Stomach smooth muscle (tissue), 2 donors: ENCODE measurements at regions not wholly inside any gene's neighbourhood (a gene's known extent, or its start where the extent isn't known, plus 50 kb on each side); places are given as distances from the start of the nearest gene placed in this dataset.
"Not testable (repeated sequence)": the region's sequence is repeated elsewhere in the genome, so short reads cannot be mapped to it uniquely, and the experiment has no call there.

Experiments
- H3K27ac ChIP-seq: one replicate; pipeline ENCODE4 v1.7.0; 2013; ENCODE audit warnings: mild to moderate bottlenecking, low read length, inconsistent platforms
- H3K27me3 ChIP-seq, 2 donors: one replicate each; pipeline ENCODE4 v1.7.0; 2013; ENCODE audit warnings: low read length in 2 of 2; ENCODE audit not compliant: insufficient read depth in 2 of 2, control insufficient read depth in 1 of 2
- H3K36me3 ChIP-seq, 2 donors: one replicate each; pipeline ENCODE4 v1.7.0; 2013; ENCODE audit warnings: low read length in 2 of 2; ENCODE audit not compliant: control insufficient read depth in 2 of 2, insufficient read depth in 2 of 2
- H3K4me1 ChIP-seq: one replicate; pipeline ENCODE4 v1.7.0; 2013; ENCODE audit warnings: low read length; ENCODE audit not compliant: control insufficient read depth, insufficient read depth
- H3K4me3 ChIP-seq, 2 donors: one replicate each; pipeline ENCODE4 v1.7.0; 2013; ENCODE audit warnings: low read length in 2 of 2
- H3K9ac ChIP-seq, 2 donors: one replicate each; pipeline ENCODE4 v1.7.0; 2013; ENCODE audit warnings: low read length in 2 of 2, mild to moderate bottlenecking in 1 of 2
- H3K9me3 ChIP-seq, 2 donors: one replicate each; pipeline ENCODE4 v1.7.0; 2013; ENCODE audit warnings: low read length in 2 of 2; ENCODE audit not compliant: control insufficient read depth in 2 of 2
- donor health status: healthy.
- donor health status: Pancreatic carcinoma.

- no peaks in the 10 kb centered on the region for H3K36me3 ChIP-seq
- no peaks in the 10 kb centered on the region for H3K9me3 ChIP-seq
- no peak overlapping the region for H3K27ac ChIP-seq
- no peak overlapping the region for H3K9ac ChIP-seq
- no peak overlapping the region for H3K4me3 ChIP-seq
- H3K4me1 ChIP-seq: peaks cover 3% of the 10 kb centered on the region
- no peaks in the 10 kb centered on the region for H3K27me3 ChIP-seq
Observed at GRCh38 chr17:31654936-31655335, 204.1 kb downstream of the COPRS start.

- Histone ChIP-seq H3K4me3 (no peak overlapping the region), H3K9me3 (no peaks in the 10 kb centered on the region), H3K27me3 (no peaks in the 10 kb centered on the region), H3K4me1 (peaks cover 3% of the 10 kb centered on the region), H3K27ac (no peak overlapping the region), H3K36me3 (no peaks in the 10 kb centered on the region), H3K9ac (no peak overlapping the region)
Observed at GRCh38 chr17:31653691-31654090, 205.4 kb downstream of the COPRS start.

GRCh38 chr17:31650756-31651520, 208.1 kb downstream of the COPRS start:
- Histone ChIP-seq H3K9ac (no peak overlapping the region), H3K27me3 (no peaks in the 10 kb centered on the region), H3K9me3 (peaks cover 0 to 3% of the 10 kb centered on the region in 2 donors), H3K36me3 (no peaks in the 10 kb centered on the region), H3K4me1 (peaks cover 3% of the 10 kb centered on the region), H3K27ac (no peak overlapping the region), H3K4me3 (no peak overlapping the region)

- H3K9me3 ChIP-seq: peaks cover 3 to 6% of the 10 kb centered on the region in 2 donors
- no peak overlapping the region for H3K4me3 ChIP-seq
- H3K27ac ChIP-seq: no peak overlapping the region
- peaks cover 3% of the 10 kb centered on the region for H3K4me1 ChIP-seq
- H3K27me3 ChIP-seq: no peaks in the 10 kb centered on the region
- H3K36me3 ChIP-seq: no peaks in the 10 kb centered on the region
- H3K9ac ChIP-seq: no peak overlapping the region
Observed at GRCh38 chr17:31649302-31649701, 209.7 kb downstream of the COPRS start.

GRCh38 chr17:31647661-31648060, 211.4 kb downstream of the COPRS start:
- no peaks in the 10 kb centered on the region for H3K4me1 ChIP-seq
- no peak overlapping the region for H3K27ac ChIP-seq
- H3K9ac ChIP-seq: no peak overlapping the region
- H3K36me3 ChIP-seq: no peaks in the 10 kb centered on the region
- no peak overlapping the region for H3K4me3 ChIP-seq
- no peaks in the 10 kb centered on the region for H3K27me3 ChIP-seq
- peaks cover 3 to 6% of the 10 kb centered on the region in 2 donors for H3K9me3 ChIP-seq

GRCh38 chr17:31646642-31647041, 212.4 kb downstream of the COPRS start:
- no peak overlapping the region for H3K27ac ChIP-seq
- H3K36me3 ChIP-seq: no peaks in the 10 kb centered on the region
- peaks cover 3 to 6% of the 10 kb centered on the region in 2 donors for H3K9me3 ChIP-seq
- H3K9ac ChIP-seq: no peak overlapping the region
- no peak overlapping the region for H3K4me3 ChIP-seq
- no peaks in the 10 kb centered on the region for H3K4me1 ChIP-seq
- H3K27me3 ChIP-seq: no peaks in the 10 kb centered on the region

- Histone ChIP-seq H3K9ac (no peak overlapping the region), H3K9me3 (peaks cover 3 to 6% of the 10 kb centered on the region in 2 donors), H3K36me3 (no peaks in the 10 kb centered on the region), H3K4me1 (no peaks in the 10 kb centered on the region), H3K27me3 (no peaks in the 10 kb centered on the region), H3K27ac (no peak overlapping the region), H3K4me3 (no peak overlapping the region)
Observed at GRCh38 chr17:31645351-31645750, 213.7 kb downstream of the COPRS start.

- H3K9me3 ChIP-seq: peaks cover 0 to 8% of the 10 kb centered on the region in 2 donors
- H3K4me1 ChIP-seq: no peaks in the 10 kb centered on the region
- H3K27ac ChIP-seq: no peak overlapping the region
- no peak overlapping the region for H3K4me3 ChIP-seq
- no peaks in the 10 kb centered on the region for H3K27me3 ChIP-seq
- no peaks in the 10 kb centered on the region for H3K36me3 ChIP-seq
- no peak overlapping the region for H3K9ac ChIP-seq
Observed at GRCh38 chr17:31631766-31632165, 227.3 kb downstream of the COPRS start.

GRCh38 chr17:31630866-31631265, 228.2 kb downstream of the COPRS start:
- not testable (repeated sequence) for H3K4me1 ChIP-seq, H3K27me3 ChIP-seq

GRCh38 chr17:31629696-31630470, 229.2 kb downstream of the COPRS start:
- Histone ChIP-seq H3K36me3 (no peaks in the 10 kb centered on the region), H3K27me3 (no peaks in the 10 kb centered on the region)

More at GRCh38 chr17:31630866-31631265, 228.2 kb downstream of the COPRS start:
- not testable (repeated sequence) for H3K27ac ChIP-seq, H3K9ac ChIP-seq, H3K4me3 ChIP-seq, H3K9me3 ChIP-seq, H3K36me3 ChIP-seq

GRCh38 chr17:31627960-31628359, 231.1 kb downstream of the COPRS start:
- no peak overlapping the region for H3K4me3 ChIP-seq
- peaks cover 2 to 22% of the 10 kb centered on the region in 2 donors for H3K9me3 ChIP-seq

More at GRCh38 chr17:31629696-31630470, 229.2 kb downstream of the COPRS start:
- Histone ChIP-seq H3K9ac (no peak overlapping the region), H3K27ac (no peak overlapping the region), H3K9me3 (peaks cover 2 to 18% of the 10 kb centered on the region in 2 donors), H3K4me3 (no peak overlapping the region), H3K4me1 (no peaks in the 10 kb centered on the region)

More at GRCh38 chr17:31627960-31628359, 231.1 kb downstream of the COPRS start:
- Histone ChIP-seq H3K27me3 (no peaks in the 10 kb centered on the region), H3K9ac (no peak overlapping the region), H3K27ac (no peak overlapping the region), H3K36me3 (no peaks in the 10 kb centered on the region), H3K4me1 (no peaks in the 10 kb centered on the region)
